ENCODE measurements at regions not wholly inside any gene's neighbourhood (a gene's known extent, or its start where the extent isn't known, plus 50 kb on each side); places are given as distances from the start of the nearest gene placed in this dataset.
A peak's percentile ranks its signal among the peaks of the same experiment; 100 is the strongest.
"Not testable (repeated sequence)": the region's sequence is repeated elsewhere in the genome, so short reads cannot be mapped to it uniquely, and the experiment has no call there.

- intact Hi-C loops (cut with DNase I); H3K27me3 ChIP-seq (ENCODE audit: control insufficient read depth, insufficient read depth): not testable (repeated sequence)
- WGBS: 94% methylated on average over 13 of the region's 13 CpGs
These were observed 588.7 kb upstream of the CDH7 start for GRCh38 chr18:65162086-65162485.

GRCh38 chr18:65146482-65147021, 604.3 kb upstream of the CDH7 start:
- no peaks in the 10 kb centered on the region for H3K9me3 ChIP-seq (ENCODE audit: control insufficient read depth, low read length)
- H3K4me1 ChIP-seq (ENCODE audit: control insufficient read depth, insufficient read depth, low read length): no peaks in the 10 kb centered on the region
- intact Hi-C loops (cut with DNase I): no loop called here
- H3K4me3 ChIP-seq (ENCODE audit: low read length): no peak overlapping the region
- 78% methylated on average over 2 of the region's 2 CpGs for WGBS
- DNase-seq (no peak), ATAC-seq (no peak)
- no peaks in the 10 kb centered on the region for H3K27me3 ChIP-seq (ENCODE audit: control insufficient read depth, insufficient read depth)
- no peak overlapping the region for H3K27ac ChIP-seq (ENCODE audit: low read length)

More at GRCh38 chr18:65162086-65162485, 588.7 kb upstream of the CDH7 start:
- H3K9me3 ChIP-seq (ENCODE audit: control insufficient read depth, low read length); H3K4me3 ChIP-seq (ENCODE audit: low read length); H3K4me1 ChIP-seq (ENCODE audit: control insufficient read depth, insufficient read depth, low read length); H3K27ac ChIP-seq (ENCODE audit: low read length); ATAC-seq; DNase-seq: not testable (repeated sequence)

GRCh38 chr18:65145312-65145711, 605.5 kb upstream of the CDH7 start:
- no peak for DNase-seq
- intact Hi-C loops (cut with DNase I): no loop called here
- ATAC-seq: no peak

GRCh38 chr18:65133610-65134009, 617.2 kb upstream of the CDH7 start:
- Histone ChIP-seq H3K9me3 (ENCODE audit: control insufficient read depth, low read length) (no peaks in the 10 kb centered on the region), H3K4me3 (ENCODE audit: low read length) (no peak overlapping the region), H3K27me3 (ENCODE audit: control insufficient read depth, insufficient read depth) (no peaks in the 10 kb centered on the region), H3K4me1 (ENCODE audit: control insufficient read depth, insufficient read depth, low read length) (no peaks in the 10 kb centered on the region), H3K27ac (ENCODE audit: low read length) (no peak overlapping the region)
- intact Hi-C loops (cut with DNase I): no loop called here
- no peak for DNase-seq
- no peak for ATAC-seq
- 73% methylated on average over 1 of the region's 1 CpG for WGBS

More at GRCh38 chr18:65145312-65145711, 605.5 kb upstream of the CDH7 start:
- Histone ChIP-seq H3K4me3 (ENCODE audit: low read length) (no peak overlapping the region), H3K27ac (ENCODE audit: low read length) (no peak overlapping the region), H3K27me3 (ENCODE audit: control insufficient read depth, insufficient read depth) (no peaks in the 10 kb centered on the region), H3K9me3 (ENCODE audit: control insufficient read depth, low read length) (no peaks in the 10 kb centered on the region), H3K4me1 (ENCODE audit: control insufficient read depth, insufficient read depth, low read length) (no peaks in the 10 kb centered on the region)

GRCh38 chr18:65124633-65125032, 626.2 kb upstream of the CDH7 start:
- H3K27me3 ChIP-seq (ENCODE audit: control insufficient read depth, insufficient read depth): no peaks in the 10 kb centered on the region
- no peaks in the 10 kb centered on the region for H3K4me1 ChIP-seq (ENCODE audit: control insufficient read depth, insufficient read depth, low read length)
- intact Hi-C loops (cut with DNase I): no loop called here
- WGBS: 48% methylated on average over 3 of the region's 3 CpGs
- ATAC-seq: no peak
- H3K4me3 ChIP-seq (ENCODE audit: low read length): peak overlapping the region; percentile 49
- DNase-seq: no peak
- H3K9me3 ChIP-seq (ENCODE audit: control insufficient read depth, low read length): peaks cover 2% of the 10 kb centered on the region
- H3K27ac ChIP-seq (ENCODE audit: low read length): no peak overlapping the region

- Histone ChIP-seq H3K27me3 (ENCODE audit: control insufficient read depth, insufficient read depth) (no peaks in the 10 kb centered on the region), H3K27ac (ENCODE audit: low read length) (no peak overlapping the region), H3K4me3 (ENCODE audit: low read length) (no peak overlapping the region), H3K9me3 (ENCODE audit: control insufficient read depth, low read length) (no peaks in the 10 kb centered on the region), H3K4me1 (ENCODE audit: control insufficient read depth, insufficient read depth, low read length) (no peaks in the 10 kb centered on the region)
- DNase-seq (no peak), ATAC-seq (no peak)
- intact Hi-C loops (cut with DNase I): no loop called here
These were observed 646.9 kb upstream of the CDH7 start for GRCh38 chr18:65103864-65104263.

GRCh38 chr18:65093346-65093745, 657.5 kb upstream of the CDH7 start:
- WGBS: 87% methylated on average over 4 of the region's 4 CpGs
- no peak for DNase-seq
- Histone ChIP-seq H3K27ac (ENCODE audit: low read length) (no peak overlapping the region), H3K27me3 (ENCODE audit: control insufficient read depth, insufficient read depth) (no peaks in the 10 kb centered on the region), H3K9me3 (ENCODE audit: control insufficient read depth, low read length) (no peaks in the 10 kb centered on the region), H3K4me1 (ENCODE audit: control insufficient read depth, insufficient read depth, low read length) (no peaks in the 10 kb centered on the region), H3K4me3 (ENCODE audit: low read length) (no peak overlapping the region)
- no peak for ATAC-seq
- intact Hi-C loops (cut with DNase I): no loop called here

- Histone ChIP-seq H3K4me1 (ENCODE audit: control insufficient read depth, insufficient read depth, low read length) (no peaks in the 10 kb centered on the region), H3K4me3 (ENCODE audit: low read length) (no peak overlapping the region), H3K27ac (ENCODE audit: low read length) (no peak overlapping the region), H3K9me3 (ENCODE audit: control insufficient read depth, low read length) (no peaks in the 10 kb centered on the region), H3K27me3 (ENCODE audit: control insufficient read depth, insufficient read depth) (no peaks in the 10 kb centered on the region)
- intact Hi-C loops (cut with DNase I): no loop called here
- DNase-seq (no peak), ATAC-seq (no peak)
- WGBS: 16% methylated on average over 4 of the region's 4 CpGs
These were observed 659.0 kb upstream of the CDH7 start for GRCh38 chr18:65091744-65092329.

GRCh38 chr18:65082907-65083306, 667.9 kb upstream of the CDH7 start:
- Histone ChIP-seq H3K4me3 (ENCODE audit: low read length) (no peak overlapping the region), H3K9me3 (ENCODE audit: control insufficient read depth, low read length) (no peaks in the 10 kb centered on the region), H3K27ac (ENCODE audit: low read length) (no peak overlapping the region), H3K27me3 (ENCODE audit: control insufficient read depth, insufficient read depth) (no peaks in the 10 kb centered on the region), H3K4me1 (ENCODE audit: control insufficient read depth, insufficient read depth, low read length) (no peaks in the 10 kb centered on the region)
- no peak for ATAC-seq
- DNase-seq: no peak
- intact Hi-C loops (cut with DNase I): no loop called here
- WGBS: 56% methylated on average over 5 of the region's 5 CpGs

GRCh38 chr18:65081786-65082185, 669.0 kb upstream of the CDH7 start:
- Histone ChIP-seq H3K27me3 (ENCODE audit: control insufficient read depth, insufficient read depth) (no peaks in the 10 kb centered on the region), H3K9me3 (ENCODE audit: control insufficient read depth, low read length) (no peaks in the 10 kb centered on the region), H3K4me3 (ENCODE audit: low read length) (no peak overlapping the region), H3K4me1 (ENCODE audit: control insufficient read depth, insufficient read depth, low read length) (no peaks in the 10 kb centered on the region), H3K27ac (ENCODE audit: low read length) (no peak overlapping the region)
- no peak for ATAC-seq
- intact Hi-C loops (cut with DNase I): no loop called here
- no peak for DNase-seq
- WGBS: 80% methylated on average over 3 of the region's 3 CpGs

GRCh38 chr18:65073060-65073550, 677.7 kb upstream of the CDH7 start:
- Histone ChIP-seq H3K27me3 (ENCODE audit: control insufficient read depth, insufficient read depth) (no peaks in the 10 kb centered on the region), H3K4me1 (ENCODE audit: control insufficient read depth, insufficient read depth, low read length) (no peaks in the 10 kb centered on the region), H3K4me3 (ENCODE audit: low read length) (no peak overlapping the region), H3K27ac (ENCODE audit: low read length) (no peak overlapping the region), H3K9me3 (ENCODE audit: control insufficient read depth, low read length) (no peaks in the 10 kb centered on the region)
- 89% methylated on average over 3 of the region's 3 CpGs for WGBS
- DNase-seq (no peak), ATAC-seq (no peak)
- intact Hi-C loops (cut with DNase I): no loop called here

All from right cardiac atrium (tissue), 5 donors.